Endodermal cell (in vitro differentiated cells): ENCODE measurements at regions not wholly inside any gene's neighbourhood (a gene's known extent, or its start where the extent isn't known, plus 50 kb on each side); places are given as distances from the start of the nearest gene placed in this dataset.

Experiments used
- DNase-seq: peaks from one replicate; pipeline ENCODE4 v3.0.0-alpha.2; 2017
- H3K27ac ChIP-seq: 2 replicates; pipeline ENCODE4 v1.5.1; 2013; ENCODE audit warnings: mild to moderate bottlenecking, low read depth, low read length, moderate library complexity
- H3K27me3 ChIP-seq: 2 replicates; pipeline ENCODE4 v1.6.1; 2013; ENCODE audit warnings: mild to moderate bottlenecking, low read length, moderate library complexity; ENCODE audit not compliant: insufficient read depth, control insufficient read depth, poor library complexity, severe bottlenecking
- H3K36me3 ChIP-seq: 2 replicates; pipeline ENCODE4 v1.7.0; 2013; ENCODE audit warnings: mild to moderate bottlenecking, low read length, moderate library complexity; ENCODE audit not compliant: control insufficient read depth, insufficient read depth
- H3K4me1 ChIP-seq: one replicate; pipeline ENCODE4 v1.7.0; 2013; ENCODE audit warnings: low read length; ENCODE audit not compliant: control insufficient read depth, insufficient read depth
- H3K4me3 ChIP-seq: 2 replicates; pipeline ENCODE4 v1.5.1; 2013; ENCODE audit warnings: mild to moderate bottlenecking, low read length, moderate library complexity
- H3K9ac ChIP-seq: 2 replicates; pipeline ENCODE4 v1.6.1; 2013; ENCODE audit warnings: mild to moderate bottlenecking, low read length, moderate library complexity; ENCODE audit not compliant: poor library complexity, severe bottlenecking; ENCODE audit errors: extremely low read depth
- H3K9me3 ChIP-seq: 2 replicates; pipeline ENCODE4 v1.6.1; 2013; ENCODE audit warnings: mild to moderate bottlenecking, low read length, moderate library complexity; ENCODE audit not compliant: control insufficient read depth
- H3K27ac Mint-ChIP-seq: 2 replicates; pipeline ENCODE4 v1.8.0; 2020; ENCODE audit warnings: mixed read lengths
- H3K27me3 Mint-ChIP-seq: 2 replicates; pipeline ENCODE4 v1.8.0; 2021; ENCODE audit warnings: mild to moderate bottlenecking, mixed read lengths; ENCODE audit not compliant: insufficient read depth
- H3K36me3 Mint-ChIP-seq: 2 replicates; pipeline ENCODE4 v1.8.0; 2020; ENCODE audit warnings: low read depth, mixed read lengths
- H3K4me1 Mint-ChIP-seq: 2 replicates; pipeline ENCODE4 v1.8.0; 2020; ENCODE audit warnings: mixed read lengths
- H3K4me3 Mint-ChIP-seq: 2 replicates; pipeline ENCODE4 v1.8.0; 2020; ENCODE audit warnings: mild to moderate bottlenecking, moderate library complexity, mixed read lengths
- H3K9me3 Mint-ChIP-seq: 2 replicates; pipeline ENCODE4 v1.8.0; 2020; ENCODE audit warnings: mild to moderate bottlenecking, mixed read lengths
- WGBS, 2 experiments: methylation state at CpG; one replicate each; pipeline versions ENCODE4 v1.1.5 to v1.1.7; 2013; ENCODE audit warnings: missing lambda C conversion rate in 2 of 2, mixed read lengths in 1 of 2; ENCODE audit not compliant: insufficient coverage in 1 of 2, insufficient read length in 1 of 2; 5-methylcytosine and 5-hydroxymethylcytosine counted together
- TF ChIP-seq, protein P1 (sequence below): fragments of 200-600 bp; sonication (generic); conservative IDR thresholded peaks from 2 replicates; pipeline ENCODE4 v1.5.0; 2021; ENCODE audit warnings: antibody characterized with exemption, mild to moderate bottlenecking

DNA sequence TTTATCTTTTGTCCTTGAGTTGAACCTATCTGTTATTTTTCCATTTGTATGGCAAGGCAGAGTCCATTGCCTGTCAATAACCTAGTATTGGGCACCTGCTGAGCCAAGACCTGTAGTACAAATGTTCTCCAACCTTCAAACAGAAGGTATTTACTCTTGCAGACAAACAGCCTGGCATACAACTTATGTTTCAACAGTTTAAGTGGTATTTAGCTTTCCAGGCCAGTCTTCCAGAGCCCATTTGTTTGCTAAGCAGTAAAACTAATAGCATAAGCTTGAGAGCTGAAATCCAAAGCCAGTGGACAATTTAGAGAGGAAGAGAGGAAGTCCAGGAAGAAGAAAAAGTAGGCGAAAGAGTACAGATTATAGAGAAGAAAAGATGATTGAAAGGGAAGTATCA is 979.3 kb downstream of the GLUD2 start:
- DNase-seq: no peak
- H3K9me3 Mint-ChIP-seq: peaks cover 40% of the 10 kb centered on the region
- Histone ChIP-seq H3K27me3 (no peaks in the 10 kb centered on the region), H3K9me3 (no peaks in the 10 kb centered on the region), H3K36me3 (no peaks in the 10 kb centered on the region), H3K4me1 (no peaks in the 10 kb centered on the region), H3K9ac (no peak overlapping the region), H3K4me3 (no peak overlapping the region), H3K27ac (no peak overlapping the region)
- H3K36me3 Mint-ChIP-seq: no peaks in the 10 kb centered on the region
- H3K27ac Mint-ChIP-seq: no peak overlapping the region
- WGBS, 2 experiments: 100% methylated on average over 1 of the region's 1 CpG; no CpG with 5 or more reads in 1 of the 2 experiments
- TF ChIP-seq, protein P1, sequence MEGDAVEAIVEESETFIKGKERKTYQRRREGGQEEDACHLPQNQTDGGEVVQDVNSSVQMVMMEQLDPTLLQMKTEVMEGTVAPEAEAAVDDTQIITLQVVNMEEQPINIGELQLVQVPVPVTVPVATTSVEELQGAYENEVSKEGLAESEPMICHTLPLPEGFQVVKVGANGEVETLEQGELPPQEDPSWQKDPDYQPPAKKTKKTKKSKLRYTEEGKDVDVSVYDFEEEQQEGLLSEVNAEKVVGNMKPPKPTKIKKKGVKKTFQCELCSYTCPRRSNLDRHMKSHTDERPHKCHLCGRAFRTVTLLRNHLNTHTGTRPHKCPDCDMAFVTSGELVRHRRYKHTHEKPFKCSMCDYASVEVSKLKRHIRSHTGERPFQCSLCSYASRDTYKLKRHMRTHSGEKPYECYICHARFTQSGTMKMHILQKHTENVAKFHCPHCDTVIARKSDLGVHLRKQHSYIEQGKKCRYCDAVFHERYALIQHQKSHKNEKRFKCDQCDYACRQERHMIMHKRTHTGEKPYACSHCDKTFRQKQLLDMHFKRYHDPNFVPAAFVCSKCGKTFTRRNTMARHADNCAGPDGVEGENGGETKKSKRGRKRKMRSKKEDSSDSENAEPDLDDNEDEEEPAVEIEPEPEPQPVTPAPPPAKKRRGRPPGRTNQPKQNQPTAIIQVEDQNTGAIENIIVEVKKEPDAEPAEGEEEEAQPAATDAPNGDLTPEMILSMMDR: no peak
- no peak overlapping the region for H3K4me3 Mint-ChIP-seq
- no peaks in the 10 kb centered on the region for H3K27me3 Mint-ChIP-seq
- no peaks in the 10 kb centered on the region for H3K4me1 Mint-ChIP-seq

DNA sequence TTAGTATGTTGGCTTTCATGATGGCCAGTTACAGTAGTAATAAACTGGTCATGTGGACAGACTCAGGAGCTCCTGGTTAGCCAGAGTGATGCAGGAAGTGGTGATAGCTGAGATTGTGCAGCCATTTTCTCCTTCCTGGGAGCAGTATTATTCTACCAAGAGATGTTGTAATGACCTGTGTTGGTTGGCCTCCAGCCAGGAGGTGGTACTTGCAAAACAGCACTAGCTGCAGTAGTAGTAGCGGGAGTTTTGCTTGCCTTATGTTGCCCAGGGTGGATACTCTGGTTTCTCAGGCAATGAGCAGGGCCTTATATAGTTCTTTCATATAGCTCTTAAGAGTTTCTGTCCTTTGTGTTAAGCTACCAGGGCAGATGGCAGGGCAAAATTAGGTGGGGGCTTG is 998.8 kb downstream of the GLUD2 start:
- DNase-seq: no peak
- no peak overlapping the region for H3K9ac ChIP-seq
- H3K27ac ChIP-seq: no peak overlapping the region
- Mint-ChIP-seq H3K36me3 (peaks cover 2% of the 10 kb centered on the region), H3K4me1 (no peaks in the 10 kb centered on the region), H3K4me3 (no peak overlapping the region), H3K9me3 (peaks cover 31% of the 10 kb centered on the region), H3K27ac (no peak overlapping the region), H3K27me3 (no peaks in the 10 kb centered on the region)
- TF ChIP-seq, protein P1: no peak
- no peaks in the 10 kb centered on the region for H3K27me3 ChIP-seq
- 87% methylated on average over 1 of the region's 1 CpG; no CpG with 5 or more reads in 1 of the 2 experiments for WGBS, 2 experiments
- H3K9me3 ChIP-seq: no peaks in the 10 kb centered on the region
- H3K4me1 ChIP-seq: no peaks in the 10 kb centered on the region
- no peaks in the 10 kb centered on the region for H3K36me3 ChIP-seq
- no peak overlapping the region for H3K4me3 ChIP-seq

DNA sequence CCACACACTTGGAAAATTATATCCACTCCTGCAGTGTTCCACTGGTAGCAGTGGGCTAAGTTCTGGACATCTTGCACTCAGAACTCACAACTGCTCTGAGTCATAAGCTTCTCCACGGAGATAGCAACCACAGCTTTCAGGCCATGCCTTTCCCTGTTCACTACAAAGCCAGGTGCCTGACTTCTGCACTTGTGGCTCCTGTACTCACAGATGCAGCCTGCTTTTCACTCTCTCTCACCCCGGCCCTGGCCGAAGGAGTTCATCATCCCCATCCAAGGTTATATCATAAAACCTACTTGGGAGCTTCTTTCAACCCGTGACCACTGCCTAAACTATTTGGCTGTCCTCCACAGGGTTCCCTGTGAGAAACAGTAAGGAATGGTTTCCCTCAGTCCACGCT is 999.4 kb downstream of the GLUD2 start:
- Mint-ChIP-seq H3K4me1 (no peaks in the 10 kb centered on the region), H3K9me3 (peaks cover 30% of the 10 kb centered on the region), H3K27ac (no peak overlapping the region), H3K36me3 (peaks cover under 1% of the 10 kb centered on the region), H3K4me3 (no peak overlapping the region), H3K27me3 (no peaks in the 10 kb centered on the region)
- 90% methylated on average over 5 of the region's 5 CpGs; no CpG with 5 or more reads in 1 of the 2 experiments for whole genome bisulfite sequencing, 2 experiments
- H3K4me1 ChIP-seq: no peaks in the 10 kb centered on the region
- H3K27ac ChIP-seq: no peak overlapping the region
- H3K9me3 ChIP-seq: no peaks in the 10 kb centered on the region
- TF ChIP-seq, protein P1: no peak
- H3K36me3 ChIP-seq: no peaks in the 10 kb centered on the region
- H3K27me3 ChIP-seq: no peaks in the 10 kb centered on the region
- H3K4me3 ChIP-seq: no peak overlapping the region
- no peak overlapping the region for H3K9ac ChIP-seq
- no peak for DNase-seq
